NCI-H1436 (cell line): ENCODE measurements at regions not wholly inside any gene's neighbourhood (a gene's known extent, or its start where the extent isn't known, plus 50 kb on each side); places are given as distances from the start of the nearest gene placed in this dataset.

Source experiments
- DNase-seq: peaks from one replicate; lab custom pipeline; 2025; lab: John Stamatoyannopoulos, UW

DNA sequence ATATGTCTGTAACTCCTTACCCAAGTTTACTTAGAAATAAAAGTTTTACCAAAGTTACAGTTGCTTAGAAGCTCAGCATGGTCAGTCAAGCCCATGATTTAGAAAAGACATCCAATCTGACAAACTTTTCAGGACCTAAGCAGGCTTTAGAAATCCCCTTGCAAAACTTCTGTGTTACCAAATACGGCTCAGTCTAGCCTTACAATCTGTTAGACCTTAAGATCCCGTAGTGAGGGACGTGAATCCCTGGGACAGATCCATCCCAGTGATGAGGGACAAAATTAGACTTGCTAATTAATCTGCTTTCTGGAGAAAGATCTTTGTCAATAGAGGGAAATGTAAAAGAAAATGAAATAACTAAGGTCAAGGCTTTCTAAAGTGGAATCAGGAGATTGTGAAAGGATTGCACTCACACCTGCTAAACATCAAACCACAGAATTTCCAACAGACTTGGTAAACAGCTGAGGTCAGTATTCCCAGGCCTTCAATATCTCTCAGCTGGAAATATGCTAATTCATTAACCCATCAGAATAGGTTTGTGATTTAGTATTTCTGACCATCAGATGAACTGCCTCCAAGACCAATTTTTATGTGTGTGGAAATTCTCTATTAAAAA lies 375.3 kb downstream of the DUSP10 start:
- DNase-seq: no peak

DNA sequence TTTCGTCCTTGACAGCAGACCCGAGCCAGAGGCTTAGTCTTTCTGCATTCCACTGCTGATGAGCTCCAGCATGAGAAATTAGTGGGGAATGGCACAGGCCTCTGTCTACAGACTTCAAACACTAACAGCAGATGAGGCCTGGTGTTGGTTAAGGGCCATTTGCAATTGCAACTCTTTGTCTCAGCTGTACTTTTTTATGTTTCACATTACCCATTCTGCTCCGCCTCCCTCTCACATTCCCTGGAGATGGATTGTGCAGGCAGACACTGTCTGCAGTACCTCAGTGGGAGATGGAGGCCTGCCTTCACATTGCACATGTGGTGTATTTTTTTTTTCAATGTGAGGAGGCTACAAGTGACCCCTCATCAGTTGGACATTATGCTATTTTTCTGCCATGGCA lies 370.2 kb downstream of the DUSP10 start:
- no peak for DNase-seq

DNA sequence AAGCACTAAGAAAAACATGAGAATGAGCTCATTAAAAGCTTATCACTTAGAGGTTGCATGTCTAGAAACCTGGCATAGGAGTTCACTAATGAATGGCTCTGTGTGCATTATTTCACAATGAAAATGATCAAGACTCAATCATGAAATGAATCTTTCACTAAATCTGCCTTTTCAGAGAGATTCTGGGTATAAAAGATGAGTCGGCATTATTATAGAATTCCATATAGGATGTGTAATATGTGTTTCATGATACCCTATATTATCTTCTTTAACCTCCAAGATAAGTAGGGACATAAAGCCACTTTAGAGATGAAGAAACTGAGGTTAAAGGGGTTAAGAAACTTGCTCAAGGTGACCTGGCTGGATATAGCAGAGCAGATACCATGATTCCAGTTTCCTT lies 368.1 kb downstream of the DUSP10 start:
- no peak for DNase-seq

DNA sequence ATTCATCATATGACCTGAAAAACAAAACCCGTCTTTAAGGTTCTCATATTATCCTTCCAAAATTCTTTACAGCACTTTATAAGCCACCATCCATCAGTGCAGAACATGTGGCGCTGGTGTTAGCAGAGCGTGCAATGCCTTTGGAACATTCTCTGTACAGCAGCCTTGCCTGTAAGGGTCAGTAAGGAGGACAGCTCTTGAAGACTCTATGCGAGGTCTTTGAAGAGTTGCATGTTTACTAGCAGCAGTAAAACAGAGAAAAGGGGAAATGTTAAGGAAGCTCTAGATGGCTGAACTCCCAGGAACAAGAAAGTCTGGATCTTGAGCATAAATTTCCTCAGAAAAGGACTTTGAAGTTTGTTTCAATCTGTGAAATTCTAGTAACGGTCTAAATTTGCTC lies 365.6 kb downstream of the DUSP10 start:
- DNase-seq: no peak

DNA sequence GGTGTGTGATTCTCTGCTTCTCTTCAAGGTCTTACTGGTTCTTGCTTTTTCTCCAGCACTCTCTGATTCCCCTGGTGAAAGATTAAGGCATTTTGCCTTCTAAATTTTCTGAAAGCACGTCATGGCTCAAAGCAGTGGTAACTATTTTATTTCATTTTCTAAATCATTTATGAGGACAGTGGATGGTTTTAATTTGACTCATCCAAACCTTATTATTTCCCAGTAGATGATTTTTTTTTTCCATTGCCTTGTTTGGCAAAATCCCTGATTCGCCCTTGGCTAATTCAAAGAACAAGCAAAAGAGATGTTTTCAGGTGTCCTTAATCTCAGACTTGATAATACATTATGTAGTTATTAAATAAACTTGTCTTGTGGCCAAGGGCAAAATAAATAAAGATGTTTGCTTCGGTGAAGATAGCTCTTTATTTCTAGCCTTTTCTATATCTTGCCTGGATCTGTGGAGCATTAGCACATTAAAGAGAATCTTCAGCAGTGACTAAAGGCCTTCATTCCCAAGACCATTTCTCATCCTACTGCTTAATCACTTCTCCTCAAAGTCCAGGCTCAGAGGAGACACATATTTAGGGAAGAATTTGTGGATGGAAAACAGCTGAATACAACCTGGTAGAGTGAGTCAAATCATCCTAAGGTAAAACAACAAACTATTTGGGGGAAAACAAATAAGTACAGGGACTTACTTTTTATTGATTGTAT lies 359.8 kb downstream of the DUSP10 start:
- no peak for DNase-seq

DNA sequence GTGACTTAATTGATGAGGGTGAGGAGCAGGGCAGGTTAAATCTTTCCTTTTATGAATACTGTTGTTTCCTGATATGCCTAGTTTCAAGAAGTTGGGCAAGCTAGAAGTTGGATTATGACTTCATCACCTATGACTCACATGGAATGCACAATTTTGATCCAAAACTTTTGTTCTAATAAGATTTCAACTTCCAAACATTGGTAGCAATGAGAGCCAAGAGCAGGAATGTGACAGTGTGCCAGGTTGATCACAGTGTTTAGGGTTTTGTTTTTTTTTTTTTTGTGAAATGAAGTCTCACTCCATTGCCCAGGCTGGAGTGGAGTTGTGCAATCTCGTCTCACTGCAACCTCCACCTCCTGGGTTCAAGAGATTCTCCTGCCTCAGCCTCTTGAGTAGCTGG lies 349.4 kb downstream of the DUSP10 start:
- DNase-seq: no peak

DNA sequence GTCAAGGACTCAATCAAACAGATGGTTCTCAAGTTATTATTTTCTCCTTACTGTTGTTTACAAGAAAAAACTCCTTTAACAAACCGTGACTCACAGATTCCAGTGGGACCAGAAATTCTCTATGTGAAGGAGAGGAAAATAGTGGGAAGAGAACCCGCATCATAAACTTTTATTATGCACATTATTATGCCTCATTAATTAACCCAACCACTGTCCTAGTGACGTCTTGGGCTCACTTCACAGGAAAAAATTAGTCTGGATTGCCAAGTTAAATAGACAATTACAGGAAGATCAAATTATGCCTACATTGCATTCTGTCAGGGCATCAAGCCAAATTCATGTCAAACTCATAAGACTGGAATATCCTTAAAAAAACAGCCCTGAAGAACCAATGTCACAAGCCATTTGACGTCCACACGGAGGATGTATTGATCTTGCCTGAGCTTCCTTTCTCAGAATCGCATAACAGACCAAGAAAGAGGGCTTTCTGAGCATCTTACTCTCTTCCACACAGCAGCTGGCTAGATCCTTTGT lies 347.8 kb downstream of the DUSP10 start:
- peak; percentile 28 for DNase-seq

DNA sequence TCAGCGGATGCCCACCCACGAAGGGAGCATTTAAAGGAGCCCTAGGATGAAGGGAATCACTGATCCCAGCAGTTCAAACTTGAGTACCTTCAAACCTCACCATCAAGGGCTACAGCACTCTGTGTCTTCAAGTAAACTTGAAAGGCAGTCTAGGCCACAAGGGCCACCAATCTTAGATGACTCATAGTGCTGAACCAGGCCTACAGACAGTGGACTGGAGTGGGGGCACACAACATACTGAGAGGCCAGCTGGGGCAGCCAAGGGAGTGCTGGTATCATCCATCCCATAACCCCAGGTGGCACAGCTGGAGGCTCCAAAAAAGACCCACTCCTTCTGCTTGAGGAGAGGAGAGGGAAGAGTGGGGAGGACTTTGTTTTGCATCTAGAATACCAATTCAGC lies 345.4 kb downstream of the DUSP10 start:
- no peak for DNase-seq

DNA sequence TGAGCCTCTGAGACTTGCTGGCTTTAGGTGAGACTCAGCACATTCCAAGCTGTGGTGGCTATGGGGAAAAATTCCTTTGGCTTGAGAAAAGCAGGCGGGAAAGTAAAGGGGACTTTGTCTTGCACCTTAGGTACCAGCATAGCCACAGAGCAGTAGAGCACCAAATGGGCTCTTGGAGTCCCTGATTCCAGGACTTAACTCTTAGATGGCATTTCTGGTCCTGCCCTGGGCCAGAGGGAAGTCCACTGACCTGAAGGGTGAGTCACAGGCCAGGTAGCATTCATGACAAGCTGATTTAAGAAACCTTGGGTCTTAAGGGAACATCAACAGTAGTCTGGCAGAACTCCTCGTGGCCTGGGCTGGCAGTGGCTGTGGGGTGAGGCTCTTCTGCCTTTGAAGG lies 344.7 kb downstream of the DUSP10 start:
- no peak for DNase-seq

DNA sequence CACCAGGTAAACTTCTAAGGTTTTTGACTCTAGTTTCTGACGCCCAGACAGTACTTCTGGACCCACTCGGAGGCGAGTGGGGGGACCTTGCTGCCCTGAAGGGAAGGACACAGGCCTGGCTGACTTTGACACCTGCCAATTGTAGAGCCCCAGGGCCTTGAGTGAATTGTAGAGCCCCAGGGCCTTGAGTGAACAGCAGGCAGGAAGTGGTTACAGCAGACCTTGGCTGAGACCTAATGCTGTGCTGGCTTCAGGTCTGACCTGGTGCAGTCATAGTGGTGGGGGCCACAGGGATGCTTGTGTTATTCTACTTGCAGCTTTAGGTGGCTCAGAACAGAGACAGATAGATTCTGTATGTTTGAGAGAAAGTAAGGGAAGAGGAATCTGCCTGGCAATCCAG lies 344.3 kb downstream of the DUSP10 start:
- no peak for DNase-seq

DNA sequence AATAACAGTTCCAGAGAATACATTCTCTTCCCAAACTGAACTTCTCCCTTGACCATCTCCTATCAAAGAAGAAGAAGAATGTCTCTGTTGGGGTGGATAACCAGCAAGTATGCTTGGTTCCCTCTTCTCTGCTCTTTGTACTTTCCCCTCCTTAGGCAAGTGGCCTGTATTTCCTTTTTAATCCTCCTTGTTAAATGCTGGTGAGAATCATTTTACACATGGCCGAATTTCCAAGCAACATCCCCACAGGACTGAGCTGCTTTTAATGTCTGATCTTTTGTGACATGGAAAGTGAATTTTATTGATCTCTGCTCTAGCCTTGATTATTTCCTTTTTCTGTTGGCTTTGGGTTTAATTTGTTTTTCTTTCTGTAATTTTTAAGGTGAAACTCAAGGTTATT lies 336.7 kb downstream of the DUSP10 start:
- DNase-seq: no peak

DNA sequence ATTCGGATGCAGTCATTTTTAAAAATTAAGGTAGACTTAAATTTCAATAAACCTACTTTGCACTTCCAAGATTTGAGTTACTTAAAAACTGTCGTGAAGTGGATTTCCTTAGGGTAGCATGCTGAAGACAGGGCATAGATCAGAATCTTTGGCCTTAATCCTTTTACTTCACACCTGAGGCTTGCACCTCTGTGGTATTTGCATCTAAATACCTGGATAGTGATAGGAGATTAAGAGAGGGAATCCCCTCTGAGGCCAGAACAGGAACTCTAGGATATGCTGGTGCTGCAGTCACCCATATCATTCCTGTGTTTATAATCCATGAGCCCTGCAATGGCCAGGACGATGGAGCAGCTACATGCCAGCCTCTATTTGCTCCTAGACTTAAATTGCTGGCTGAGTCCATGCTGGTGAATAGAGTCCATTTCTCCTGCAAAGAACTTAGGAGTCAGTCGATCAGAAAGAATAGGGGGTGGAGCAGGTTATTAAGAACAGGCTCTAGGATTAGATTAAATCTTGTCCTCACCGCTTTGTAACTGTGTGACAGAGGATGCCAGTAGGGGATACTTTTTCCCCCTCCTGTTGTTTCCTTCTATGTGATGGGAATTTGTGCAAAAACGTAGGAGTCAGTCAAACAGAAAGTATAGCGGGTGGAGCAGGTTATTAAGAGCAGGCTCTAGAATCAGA lies 333.6 kb downstream of the DUSP10 start:
- no peak for DNase-seq

DNA sequence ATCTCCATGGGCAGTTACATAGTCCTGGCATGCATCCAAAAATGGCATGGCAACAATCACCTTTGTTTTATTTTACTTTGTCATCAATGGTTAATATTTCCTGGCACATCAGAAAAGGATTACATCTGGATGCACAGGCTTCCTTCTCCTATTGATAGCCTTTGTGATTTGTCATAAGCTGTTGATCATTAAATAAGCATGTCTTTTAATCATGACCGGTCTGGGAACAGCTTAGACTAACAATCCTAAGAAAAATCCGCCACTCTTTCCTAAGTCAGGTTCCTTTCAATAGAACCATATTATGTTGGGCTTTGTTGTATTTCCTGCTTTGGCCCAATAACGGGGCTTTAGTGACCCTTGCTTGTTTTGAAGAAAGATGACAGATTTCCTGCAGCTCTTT lies 330.6 kb downstream of the DUSP10 start:
- no peak for DNase-seq

DNA sequence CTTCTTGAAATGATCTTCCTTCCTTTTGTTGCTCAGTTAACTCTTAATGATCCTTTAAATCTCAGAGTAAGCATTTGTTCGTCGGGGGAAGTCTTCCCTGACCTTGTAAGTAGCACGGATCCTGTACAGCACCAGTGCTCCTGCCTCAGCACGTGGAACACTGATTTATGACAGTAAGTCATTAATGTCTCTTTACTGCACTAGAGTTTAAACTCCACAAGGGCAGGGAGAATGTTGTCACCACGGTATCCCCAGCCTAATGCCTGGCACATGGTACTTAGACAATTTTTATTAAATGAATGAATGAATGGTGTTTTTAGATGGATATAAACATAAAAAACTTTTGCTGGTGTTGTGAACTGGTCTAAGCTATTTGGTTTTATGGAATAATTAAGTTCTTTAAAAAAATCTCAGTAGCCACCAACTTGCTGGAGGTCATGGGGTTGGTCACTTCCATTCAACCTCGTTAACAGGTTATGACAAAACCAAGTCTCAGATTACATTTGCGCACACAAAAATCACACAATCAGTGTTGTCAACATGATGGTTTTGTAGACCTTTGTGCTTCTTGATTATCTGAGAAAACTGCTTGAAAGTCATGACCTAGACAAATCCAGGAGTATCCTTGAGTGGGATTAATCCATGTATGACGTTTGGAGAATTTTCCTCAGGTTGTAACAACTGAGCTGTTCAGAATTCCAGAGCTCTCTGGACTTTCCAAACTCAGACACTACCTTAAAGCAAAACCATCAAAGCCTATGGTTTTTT lies 326.9 kb downstream of the DUSP10 start:
- DNase-seq: no peak

DNA sequence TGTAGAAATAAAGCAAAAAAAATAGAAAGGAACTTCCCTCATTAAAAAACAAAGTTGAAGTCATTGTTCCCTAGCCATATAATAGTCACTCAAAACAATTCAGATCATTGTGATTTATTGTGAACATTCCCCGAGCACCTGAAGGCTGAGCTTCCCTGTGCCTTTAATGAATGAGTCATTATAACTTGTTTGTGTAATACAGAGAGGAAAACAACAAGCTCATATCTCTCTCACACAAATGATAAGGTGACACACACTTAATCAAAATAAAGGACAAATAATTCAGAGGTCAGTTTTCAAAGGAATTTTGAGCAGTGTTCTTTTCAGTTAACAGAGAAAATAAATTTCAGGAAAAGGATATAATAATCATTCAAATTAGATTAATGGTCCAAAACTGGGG lies 326.2 kb downstream of the DUSP10 start:
- DNase-seq: no peak

DNA sequence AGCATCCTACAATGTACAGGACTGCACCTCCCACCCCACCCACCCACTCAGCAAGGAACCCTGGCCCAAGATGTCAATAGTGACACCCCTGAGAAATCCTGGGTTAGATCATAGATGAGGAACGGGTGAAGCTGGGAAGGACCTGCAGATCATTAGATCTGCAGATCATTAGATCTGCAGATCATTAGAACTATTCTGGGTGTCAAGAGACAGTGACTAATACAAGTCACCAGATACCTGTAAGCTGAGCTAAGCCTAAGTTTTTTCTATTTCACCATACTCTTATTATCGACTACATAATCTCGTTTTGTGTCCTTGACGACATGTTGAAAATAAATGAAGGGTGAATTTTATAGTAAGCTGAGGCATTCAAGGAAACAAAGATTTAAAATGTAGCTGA lies 325.7 kb downstream of the DUSP10 start:
- no peak for DNase-seq

DNA sequence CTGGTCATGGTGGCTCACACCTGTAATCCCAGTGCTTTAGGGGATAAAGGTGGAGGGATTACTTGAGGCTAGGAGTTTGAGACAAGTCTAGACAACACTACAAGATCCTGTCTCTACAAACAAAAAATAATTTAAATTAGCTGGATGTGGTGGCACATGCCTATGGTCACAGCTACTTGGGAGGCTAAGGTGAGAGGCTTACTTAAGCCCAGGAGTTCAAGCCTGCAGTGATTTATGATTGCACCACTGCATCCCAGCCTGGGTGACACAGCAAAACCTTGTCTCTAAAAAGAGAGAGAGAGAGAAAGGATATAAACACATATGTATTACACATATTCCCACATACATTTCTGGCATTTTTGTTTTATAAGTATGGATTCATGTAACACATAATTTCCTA lies 325.2 kb downstream of the DUSP10 start:
- no peak for DNase-seq

DNA sequence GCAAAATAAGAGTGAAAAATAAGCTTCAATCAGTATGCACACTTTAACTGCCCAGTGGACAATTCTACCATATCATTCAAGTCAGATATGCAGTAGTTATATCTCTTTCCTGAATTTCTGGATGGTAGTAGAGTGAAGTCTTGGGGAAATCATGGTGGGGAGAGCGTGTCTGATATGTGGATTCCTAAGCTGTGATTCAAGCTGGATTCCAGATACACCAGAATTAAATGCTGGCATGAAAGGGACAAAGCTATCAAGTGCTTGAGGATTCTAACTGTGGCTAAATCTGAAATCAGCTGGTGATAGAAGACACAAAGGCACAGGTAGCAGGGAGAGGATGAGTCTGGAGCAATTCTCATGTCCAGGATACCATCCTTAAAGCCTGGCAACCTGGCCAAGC lies 323.5 kb downstream of the DUSP10 start:
- DNase-seq: no peak

DNA sequence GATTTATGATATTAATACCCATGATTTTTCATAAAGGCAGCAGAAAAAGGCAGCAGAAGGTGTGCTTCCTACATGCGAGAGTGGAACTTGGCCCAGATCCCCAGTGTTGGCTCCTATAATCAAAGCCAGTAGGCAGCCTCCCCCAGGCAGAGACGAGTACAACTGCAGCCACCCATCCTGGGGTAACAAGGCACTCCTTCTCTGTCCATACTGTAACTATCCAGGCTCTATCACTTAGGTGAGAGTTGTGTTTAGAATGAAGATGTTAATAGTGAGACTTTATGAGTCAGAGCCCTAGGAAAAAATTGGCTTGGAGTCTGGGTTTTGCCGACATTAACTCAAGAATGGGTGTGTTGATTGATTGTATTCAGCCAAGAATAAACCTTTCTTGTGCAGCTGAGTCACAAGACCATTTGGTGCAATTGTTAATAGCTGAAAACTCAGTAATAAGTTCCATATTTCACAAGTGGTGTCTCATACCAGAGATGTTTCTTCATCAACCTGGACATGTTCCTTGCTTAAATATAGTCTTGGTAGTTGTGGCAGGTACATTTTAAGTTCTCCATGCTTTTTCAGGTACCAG lies 322.3 kb downstream of the DUSP10 start:
- DNase-seq: no peak

DNA sequence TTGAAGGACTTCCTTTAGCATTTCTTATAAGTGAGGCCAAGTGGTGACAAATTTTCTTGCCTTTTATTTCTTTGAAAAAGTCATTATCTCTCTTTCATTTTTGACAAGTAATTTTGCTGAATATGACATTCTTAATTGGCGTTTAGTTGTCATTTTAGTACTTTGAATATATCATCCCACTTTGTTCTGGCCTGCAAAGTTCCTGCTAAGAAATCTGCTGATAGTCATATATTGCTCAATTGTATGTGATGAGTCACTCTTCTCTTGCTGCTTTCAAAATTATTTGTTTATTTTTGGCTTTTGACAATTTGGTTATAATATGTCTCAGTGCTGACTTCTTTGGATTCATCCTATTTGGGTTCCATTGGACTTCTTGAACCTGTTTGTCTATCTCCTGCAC lies 312.6 kb downstream of the DUSP10 start:
- DNase-seq: no peak

DNA sequence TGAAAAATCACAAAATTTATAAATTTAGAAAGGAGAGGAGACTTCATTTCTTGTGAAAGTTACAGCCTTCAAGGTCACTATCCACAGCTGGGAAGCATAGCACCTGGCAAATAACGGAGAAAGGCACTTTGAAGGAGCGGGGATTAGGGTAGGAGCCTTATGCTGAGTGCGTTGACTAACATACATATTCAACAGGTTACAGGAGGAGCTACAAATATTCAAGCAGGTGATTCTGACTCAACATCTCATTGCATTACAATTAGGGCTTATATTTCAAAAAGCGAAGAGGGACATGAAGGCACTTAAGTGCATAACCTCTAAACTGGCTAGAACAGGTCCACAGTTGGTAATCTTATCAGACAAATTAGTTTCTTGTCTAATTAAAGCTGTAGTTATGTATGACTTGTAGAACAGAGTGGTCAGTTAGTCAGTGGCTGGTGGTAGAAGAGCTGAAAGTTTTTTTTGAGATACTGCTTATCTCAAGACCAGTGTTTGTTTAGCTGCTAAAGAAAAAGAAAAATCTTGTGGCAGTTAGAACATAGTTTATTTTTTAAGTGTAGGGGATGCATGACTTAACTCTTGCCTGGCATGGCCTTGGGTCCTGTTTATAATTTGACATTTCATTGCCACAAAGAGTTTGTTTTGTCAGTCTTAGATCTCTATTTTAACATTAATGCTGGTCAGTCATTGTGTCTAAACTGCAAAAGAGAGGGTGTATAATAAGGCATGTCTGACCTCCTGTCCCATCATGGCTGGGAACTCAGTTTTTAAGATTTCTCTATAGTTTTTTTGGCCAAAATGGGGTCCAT lies 311.5 kb downstream of the DUSP10 start:
- no peak for DNase-seq
